ENCODE measurements at regions not wholly inside any gene's neighbourhood (a gene's known extent, or its start where the extent isn't known, plus 50 kb on each side); places are given as distances from the start of the nearest gene placed in this dataset.
A peak's percentile ranks its signal among the peaks of the same experiment; 100 is the strongest.
"Not testable (repeated sequence)": the region's sequence is repeated elsewhere in the genome, so short reads cannot be mapped to it uniquely, and the experiment has no call there.

GRCh38 chr1:186762653-186763052, 66.1 kb upstream of the PLA2G4A start:
- Histone ChIP-seq H3K9me3 (no peaks in the 10 kb centered on the region), H3K9ac (no peak overlapping the region), H3K4me1 (ENCODE audit: control insufficient read depth in 1 of 2, insufficient read depth in 2 of 2, low read depth in 1 of 2, low read length in 1 of 2) (no peaks in the 10 kb centered on the region), H3K79me2 (ENCODE audit: insufficient read depth) (no peaks in the 10 kb centered on the region), H3K4me2 (no peak overlapping the region), H3K27ac (ENCODE audit: low read depth in 2 of 2, low read length in 1 of 2) (peak overlapping the region in 1 of 2 experiments; percentile 45; a peak in 1 of 4 replicates), H2AFZ (ENCODE audit: low read depth) (no peak overlapping the region), H3K27me3 (ENCODE audit: insufficient read depth) (no peaks in the 10 kb centered on the region; the same call in 1 of the 2 replicates), H3K36me3 (replicated peaks in 1 of 2; ENCODE audit: control insufficient read depth in 1 of 2, insufficient read depth in 2 of 2, low read length in 1 of 2) (no peaks in the 10 kb centered on the region), H4K20me1 (ENCODE audit: insufficient read depth) (no peaks in the 10 kb centered on the region), H3K4me3 (ENCODE audit: low read depth in 2 of 2, low read length in 1 of 2) (no peak overlapping the region), H3K9me2 (no peaks in the 10 kb centered on the region), H3F3A (replicated peaks; ENCODE audit: insufficient read depth) (no peaks in the 10 kb centered on the region)
- CTCF ChIA-PET = no interaction called here
- DNase-seq = no peak
- TF ChIP-seq CTCF (IDR thresholded peaks at IDR 0.05) = no peak
- TF ChIP-seq EZH2phosphoT487 (IDR thresholded peaks at IDR 0.05; ENCODE audit: borderline replicate concordance, low read depth) = no peak
- POLR2A ChIA-PET = no interaction called here

- Histone ChIP-seq H3K79me2 (ENCODE audit: insufficient read depth) (no peaks in the 10 kb centered on the region), H3K9ac (no peak overlapping the region), H2AFZ (ENCODE audit: low read depth) (no peak overlapping the region; the same call in 1 of the 2 replicates), H3K4me1 (ENCODE audit: control insufficient read depth in 1 of 2, insufficient read depth in 2 of 2, low read depth in 1 of 2, low read length in 1 of 2) (no peaks in the 10 kb centered on the region), H3K27ac (ENCODE audit: low read depth in 2 of 2, low read length in 1 of 2) (no peak overlapping the region), H3K4me3 (ENCODE audit: low read depth in 2 of 2, low read length in 1 of 2) (no peak overlapping the region), H3K27me3 (ENCODE audit: insufficient read depth) (no peaks in the 10 kb centered on the region; the same call in 1 of the 2 replicates), H3K36me3 (replicated peaks in 1 of 2; ENCODE audit: control insufficient read depth in 1 of 2, insufficient read depth in 2 of 2, low read length in 1 of 2) (no peaks in the 10 kb centered on the region), H3K9me3 (no peaks in the 10 kb centered on the region), H4K20me1 (ENCODE audit: insufficient read depth) (no peaks in the 10 kb centered on the region), H3F3A (replicated peaks; ENCODE audit: insufficient read depth) (no peaks in the 10 kb centered on the region), H3K9me2 (no peaks in the 10 kb centered on the region), H3K4me2 (no peak overlapping the region)
- TF ChIP-seq GABPA (IDR thresholded peaks at IDR 0.05; ENCODE audit: low read depth) (no peak), CTCF (IDR thresholded peaks at IDR 0.05) (no peak)
- no peak for DNase-seq
- ChIA-PET POLR2A (no interaction called here), CTCF (no interaction called here)
These were observed 67.4 kb upstream of the PLA2G4A start for GRCh38 chr1:186761358-186761757.

- DNase-seq = no peak
- Histone ChIP-seq H2AFZ (ENCODE audit: low read depth) (no peak overlapping the region), H3F3A (replicated peaks; ENCODE audit: insufficient read depth) (no peaks in the 10 kb centered on the region), H3K9ac (no peak overlapping the region), H3K36me3 (replicated peaks in 1 of 2; ENCODE audit: control insufficient read depth in 1 of 2, insufficient read depth in 2 of 2, low read length in 1 of 2) (no peaks in the 10 kb centered on the region), H3K79me2 (ENCODE audit: insufficient read depth) (no peaks in the 10 kb centered on the region), H3K4me3 (ENCODE audit: low read depth in 2 of 2, low read length in 1 of 2) (no peak overlapping the region), H3K9me3 (no peaks in the 10 kb centered on the region), H3K27ac (ENCODE audit: low read depth in 2 of 2, low read length in 1 of 2) (no peak overlapping the region), H4K20me1 (ENCODE audit: insufficient read depth) (no peaks in the 10 kb centered on the region), H3K9me2 (no peaks in the 10 kb centered on the region), H3K4me1 (ENCODE audit: control insufficient read depth in 1 of 2, insufficient read depth in 2 of 2, low read depth in 1 of 2, low read length in 1 of 2) (no peaks in the 10 kb centered on the region), H3K27me3 (ENCODE audit: insufficient read depth) (no peaks in the 10 kb centered on the region; the same call in 1 of the 2 replicates), H3K4me2 (no peak overlapping the region)
- POLR2A ChIA-PET = no interaction called here
- 7% methylated on average over 1 of the region's 1 CpG for WGBS (ENCODE audit: low lambda C conversion rate)
- CTCF ChIA-PET = no interaction called here
- TF ChIP-seq YY1 (IDR thresholded peaks at IDR 0.05; ENCODE audit: low read depth) (no peak), ZBTB33 (IDR thresholded peaks at IDR 0.05; ENCODE audit: borderline replicate concordance, low read depth) (no peak), FOXM1 (IDR thresholded peaks at IDR 0.05; ENCODE audit: low read depth) (no peak), MXI1 (IDR thresholded peaks at IDR 0.05; ENCODE audit: low read depth, low read length) (no peak)
These were observed 68.3 kb upstream of the PLA2G4A start for GRCh38 chr1:186760446-186760845.

GRCh38 chr1:186758896-186759606, 69.7 kb upstream of the PLA2G4A start:
- H2AFZ ChIP-seq (ENCODE audit: low read depth); DNase-seq; H3F3A ChIP-seq (replicated peaks; ENCODE audit: insufficient read depth); H3K4me1 ChIP-seq (ENCODE audit: control insufficient read depth in 1 of 2, insufficient read depth in 2 of 2, low read depth in 1 of 2, low read length in 1 of 2); H3K27me3 ChIP-seq (ENCODE audit: insufficient read depth); H3K4me3 ChIP-seq (ENCODE audit: low read depth in 2 of 2, low read length in 1 of 2); POLR2A ChIA-PET; H3K36me3 ChIP-seq (replicated peaks in 1 of 2; ENCODE audit: control insufficient read depth in 1 of 2, insufficient read depth in 2 of 2, low read length in 1 of 2); H3K9me2 ChIP-seq; H4K20me1 ChIP-seq (ENCODE audit: insufficient read depth); H3K79me2 ChIP-seq (ENCODE audit: insufficient read depth); H3K9ac ChIP-seq; CTCF ChIA-PET; H3K4me2 ChIP-seq; H3K9me3 ChIP-seq; H3K27ac ChIP-seq (ENCODE audit: low read depth in 2 of 2, low read length in 1 of 2): not testable (repeated sequence)
- 51% methylated on average over 8 of the region's 8 CpGs for WGBS (ENCODE audit: low lambda C conversion rate)

Data from SK-N-SH (cell line).